ENCODE measurements at regions not wholly inside any gene's neighbourhood (a gene's known extent, or its start where the extent isn't known, plus 50 kb on each side); places are given as distances from the start of the nearest gene placed in this dataset.

DNA sequence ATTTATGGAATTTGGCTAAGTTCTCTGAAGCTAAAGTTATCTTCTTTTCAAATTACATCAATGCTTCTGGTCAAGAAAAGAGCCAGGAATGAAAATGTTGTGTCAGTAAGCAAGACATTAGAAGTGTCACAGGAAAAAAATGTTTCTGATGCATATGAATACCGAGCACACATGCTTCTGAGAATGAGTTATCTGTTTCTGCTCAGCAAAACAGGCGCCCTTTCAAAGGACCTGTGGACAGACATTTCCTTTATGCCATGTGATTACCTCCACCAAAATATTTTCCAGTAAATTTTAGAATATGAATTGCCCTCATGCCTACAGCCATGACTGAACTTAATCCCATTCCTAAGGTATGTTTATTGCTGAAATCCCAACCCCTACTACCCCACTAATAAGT lies 55.4 kb upstream of the RNF180 start:
- DNase-seq (ENCODE audit: low spot score), result no peak

- DNase-seq (ENCODE audit: low spot score), result no peak
Measured at GRCh38 chr5:64108674-64109073, 57.0 kb upstream of the RNF180 start.

DNA sequence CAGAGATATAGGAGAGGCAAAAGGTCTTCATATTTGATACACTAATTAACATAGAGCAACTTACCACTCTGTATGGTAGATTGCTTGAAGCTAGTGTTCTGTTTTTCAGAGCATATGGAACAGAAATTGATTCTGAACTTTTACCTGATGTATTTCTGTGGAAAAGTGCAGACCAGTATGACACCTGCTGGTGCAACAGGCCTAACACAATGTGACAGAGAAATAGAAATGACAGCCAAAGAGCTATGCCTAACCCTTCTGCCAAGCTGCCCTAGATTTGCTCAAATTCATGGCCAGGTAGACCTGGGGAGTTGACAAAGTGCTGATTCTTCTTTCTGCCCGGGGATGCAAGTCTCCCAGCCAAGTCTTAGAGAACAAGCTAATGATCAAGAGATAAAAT lies 65.4 kb upstream of the RNF180 start:
- no peak for DNase-seq (ENCODE audit: low spot score)

GRCh38 chr5:64096771-64097170 lies 68.9 kb upstream of the RNF180 start:
- DNase-seq (ENCODE audit: low spot score), result no peak

GRCh38 chr5:64077589-64077988 lies 88.1 kb upstream of the RNF180 start:
- DNase-seq (ENCODE audit: low spot score), result no peak

- DNase-seq (ENCODE audit: low spot score), result peak; percentile 41
Measured at GRCh38 chr5:64074533-64074932, 91.1 kb upstream of the RNF180 start.

DNA sequence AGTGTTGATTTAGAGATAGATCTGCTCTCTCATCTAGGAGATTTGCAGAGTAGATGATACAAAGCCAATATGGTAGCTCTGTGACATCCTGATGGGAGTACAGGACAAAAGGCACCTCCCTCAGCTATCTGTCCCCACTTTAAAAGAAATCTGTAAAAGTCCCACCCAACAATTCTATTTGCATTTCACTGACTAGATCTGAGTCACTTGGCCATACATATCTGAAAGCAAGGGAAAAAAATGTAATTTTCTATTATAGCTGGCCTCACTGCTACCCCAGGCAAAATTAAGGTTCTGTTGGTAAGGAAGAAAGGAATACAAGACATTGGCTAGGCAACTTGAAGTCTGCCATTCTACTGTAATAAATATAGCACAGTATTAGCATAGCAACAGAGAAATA lies 96.2 kb upstream of the RNF180 start:
- no peak for DNase-seq (ENCODE audit: low spot score)

GRCh38 chr5:64050296-64050695 lies 88.1 kb upstream of the HTR1A start:
- DNase-seq (ENCODE audit: low spot score), result no peak

- DNase-seq (ENCODE audit: low spot score), result no peak
Measured at GRCh38 chr5:64040490-64040889, 78.2 kb upstream of the HTR1A start.

DNA sequence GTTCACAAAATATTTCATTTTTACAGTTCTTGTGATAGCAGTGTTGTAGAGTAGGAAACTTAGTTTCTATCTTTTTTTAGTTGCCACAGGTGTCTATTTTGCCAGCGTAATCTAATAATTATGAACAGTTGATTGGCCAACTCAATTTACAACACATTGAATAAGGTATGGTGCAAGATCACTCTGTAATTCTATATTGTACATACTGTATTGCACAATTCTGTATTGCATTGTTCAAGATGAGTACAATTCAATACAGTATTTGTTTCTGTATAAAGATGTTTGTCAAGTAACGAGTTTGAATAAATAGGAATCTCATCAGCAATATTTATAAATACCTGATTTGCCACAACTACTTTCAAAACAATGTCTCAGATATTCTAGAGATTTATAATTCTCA lies 64.2 kb upstream of the HTR1A start:
- DNase-seq (ENCODE audit: low spot score), result no peak

GRCh38 chr5:64019746-64020145 lies 57.5 kb upstream of the HTR1A start:
- no peak for DNase-seq (ENCODE audit: low spot score)

GRCh38 chr5:64018966-64019365 lies 56.7 kb upstream of the HTR1A start:
- DNase-seq (ENCODE audit: low spot score), result no peak

DNA sequence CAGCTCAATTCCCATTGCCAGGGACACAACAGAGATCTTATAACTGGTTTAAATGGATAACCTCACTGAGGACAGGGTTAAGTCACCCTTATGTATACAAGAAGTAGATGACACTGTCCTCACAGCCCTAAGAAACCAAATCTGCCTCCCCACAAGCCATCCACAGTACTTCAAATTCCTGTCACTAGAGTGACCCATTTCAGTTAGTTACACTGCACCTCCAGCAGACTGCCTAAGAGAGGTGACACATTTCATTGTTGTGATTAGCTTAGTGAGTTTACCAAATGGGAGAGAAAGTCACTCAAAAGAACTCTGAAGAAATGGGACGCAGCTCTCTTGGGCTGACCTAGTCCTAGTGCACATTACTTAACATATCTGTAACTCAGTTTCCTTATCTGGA lies 53.6 kb upstream of the HTR1A start:
- no peak for DNase-seq (ENCODE audit: low spot score)
